Retinal pigment epithelial cell (primary cell): ENCODE measurements at regions not wholly inside any gene's neighbourhood (a gene's known extent, or its start where the extent isn't known, plus 50 kb on each side); places are given as distances from the start of the nearest gene placed in this dataset.

Experiments
- DNase-seq: peaks from one replicate; pipeline ENCODE4 v3.0.0-alpha.2; 2010; ENCODE audit warnings: low read depth
- H3K4me3 ChIP-seq: 2 replicates; pipeline ENCODE4 v1.5.1; 2011; ENCODE audit warnings: mild to moderate bottlenecking, low read length, control low read depth, moderate library complexity
- TF ChIP-seq, protein P1 (sequence below): conservative IDR thresholded peaks from 2 replicates; pipeline ENCODE4 v1.5.1; 2011; ENCODE audit warnings: low read depth, low read length, control low read depth, inconsistent platforms

DNA sequence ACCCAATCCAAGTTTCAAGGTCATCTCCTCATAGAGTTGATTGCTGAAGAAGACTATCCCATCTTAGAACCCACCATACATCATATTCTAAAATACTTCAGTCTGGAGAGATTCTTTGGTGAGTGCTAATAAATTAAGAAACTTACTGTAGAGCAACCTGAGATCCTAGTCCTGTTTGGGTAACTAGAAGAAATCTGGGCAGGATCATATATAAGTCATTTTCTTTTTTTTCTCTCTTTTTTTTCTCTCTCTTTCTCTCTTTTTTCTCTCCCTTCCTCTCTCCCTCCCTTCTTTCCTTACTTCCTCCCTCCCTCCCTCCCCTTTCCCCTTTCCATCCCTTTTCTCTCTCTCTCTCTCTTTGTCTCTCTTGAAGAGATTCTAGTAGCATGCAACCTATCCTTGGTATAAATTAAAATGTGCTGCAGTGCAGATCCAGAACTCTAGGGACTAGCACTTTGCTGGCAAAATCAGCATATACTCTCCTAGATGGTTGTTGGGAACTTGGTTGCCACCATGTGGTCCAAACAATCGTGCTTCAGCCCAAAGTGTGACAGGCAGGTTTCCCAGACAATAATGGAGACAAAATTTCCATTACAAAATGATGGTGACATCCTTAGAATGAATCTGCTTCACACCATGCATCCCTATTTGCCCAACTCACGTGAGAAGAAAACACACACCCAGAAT is 399.4 kb upstream of the CELF4 start:
- TF ChIP-seq, protein P1, sequence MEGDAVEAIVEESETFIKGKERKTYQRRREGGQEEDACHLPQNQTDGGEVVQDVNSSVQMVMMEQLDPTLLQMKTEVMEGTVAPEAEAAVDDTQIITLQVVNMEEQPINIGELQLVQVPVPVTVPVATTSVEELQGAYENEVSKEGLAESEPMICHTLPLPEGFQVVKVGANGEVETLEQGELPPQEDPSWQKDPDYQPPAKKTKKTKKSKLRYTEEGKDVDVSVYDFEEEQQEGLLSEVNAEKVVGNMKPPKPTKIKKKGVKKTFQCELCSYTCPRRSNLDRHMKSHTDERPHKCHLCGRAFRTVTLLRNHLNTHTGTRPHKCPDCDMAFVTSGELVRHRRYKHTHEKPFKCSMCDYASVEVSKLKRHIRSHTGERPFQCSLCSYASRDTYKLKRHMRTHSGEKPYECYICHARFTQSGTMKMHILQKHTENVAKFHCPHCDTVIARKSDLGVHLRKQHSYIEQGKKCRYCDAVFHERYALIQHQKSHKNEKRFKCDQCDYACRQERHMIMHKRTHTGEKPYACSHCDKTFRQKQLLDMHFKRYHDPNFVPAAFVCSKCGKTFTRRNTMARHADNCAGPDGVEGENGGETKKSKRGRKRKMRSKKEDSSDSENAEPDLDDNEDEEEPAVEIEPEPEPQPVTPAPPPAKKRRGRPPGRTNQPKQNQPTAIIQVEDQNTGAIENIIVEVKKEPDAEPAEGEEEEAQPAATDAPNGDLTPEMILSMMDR, result no peak
- DNase-seq, result no peak
- no peak overlapping the region for H3K4me3 ChIP-seq

- no peak for DNase-seq
- TF ChIP-seq, protein P1, result no peak
- no peak overlapping the region for H3K4me3 ChIP-seq
Observed at GRCh38 chr18:37963837-37964236, 398.2 kb upstream of the CELF4 start.

DNA sequence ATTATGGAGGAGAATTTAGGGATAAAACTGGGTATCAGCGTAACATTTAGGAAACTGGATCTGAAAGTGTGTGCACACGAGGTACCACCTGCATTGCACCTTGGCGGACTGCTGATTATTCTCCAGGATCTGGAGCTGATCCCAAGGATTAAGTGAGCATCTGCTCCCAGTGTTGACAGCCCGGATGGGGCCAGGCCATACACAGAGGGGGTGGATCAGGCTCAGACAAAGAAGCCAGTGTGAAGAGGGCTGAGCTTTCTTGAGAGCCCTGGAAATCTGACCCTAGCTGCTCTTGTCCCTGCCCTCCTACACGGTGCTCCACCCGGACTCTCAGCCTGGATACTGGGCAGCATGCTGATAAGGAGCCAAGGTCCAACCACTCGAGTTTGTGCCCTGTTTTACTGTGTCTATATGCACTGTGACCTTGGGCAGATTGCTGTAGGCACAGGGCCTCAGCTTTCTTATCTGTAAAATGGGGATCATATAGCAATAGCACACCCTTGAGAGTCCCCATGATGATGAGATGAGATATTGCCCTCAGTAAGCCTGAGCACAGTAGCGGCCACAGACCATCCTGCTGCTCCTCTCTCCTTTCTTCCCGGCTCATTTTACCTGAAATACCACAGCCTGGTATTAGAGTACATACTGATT is 396.8 kb upstream of the CELF4 start:
- H3K4me3 ChIP-seq, result no peak overlapping the region
- TF ChIP-seq, protein P1, result no peak
- DNase-seq, result no peak

- TF ChIP-seq, protein P1, result no peak
- DNase-seq, result no peak
Observed at GRCh38 chr18:37958499-37958898, 392.9 kb upstream of the CELF4 start.

DNA sequence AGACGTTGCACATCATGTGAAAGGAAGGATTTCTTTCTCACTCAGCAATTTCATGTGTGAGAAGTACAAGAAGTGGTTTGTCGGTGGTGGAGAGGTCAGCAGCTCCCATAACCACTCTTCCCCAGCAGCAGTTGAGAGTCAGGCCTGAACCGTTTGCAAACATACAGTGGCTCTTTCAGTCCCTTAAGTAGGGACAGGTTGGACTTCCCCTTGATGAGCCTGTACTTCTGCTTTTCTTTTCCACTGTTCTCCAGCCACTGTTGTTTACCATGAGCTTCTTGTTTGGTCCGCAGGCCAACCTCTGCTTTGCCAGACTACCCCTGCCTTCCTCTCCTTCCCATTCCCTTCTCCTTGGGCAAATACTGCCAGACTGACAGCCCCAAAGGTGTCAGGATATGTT is 391.3 kb upstream of the CELF4 start:
- TF ChIP-seq, protein P1, result no peak
- H3K4me3 ChIP-seq, result no peak overlapping the region
- DNase-seq, result no peak

More at GRCh38 chr18:37958499-37958898, 392.9 kb upstream of the CELF4 start:
- no peak overlapping the region for H3K4me3 ChIP-seq

DNA sequence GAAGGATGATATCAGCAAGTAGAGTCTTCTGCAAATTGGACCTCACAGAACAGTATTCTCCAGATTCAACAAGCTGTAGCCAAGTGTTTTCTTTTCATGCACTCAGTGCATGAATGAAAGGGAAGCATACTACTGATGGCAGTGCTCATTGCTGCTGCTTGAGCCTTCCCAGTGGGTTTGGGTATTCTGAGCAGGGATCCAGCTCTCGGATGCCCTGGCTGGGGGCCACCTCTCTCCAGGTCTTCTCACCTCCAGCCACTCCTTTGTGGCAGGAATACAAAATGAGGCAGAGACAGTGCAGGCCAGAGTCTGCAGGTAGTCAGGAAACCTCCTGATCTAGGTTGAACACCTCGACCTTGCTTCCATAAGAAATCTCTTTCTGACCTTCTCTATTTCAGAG is 390.4 kb upstream of the CELF4 start:
- DNase-seq, result no peak
- H3K4me3 ChIP-seq, result no peak overlapping the region
- TF ChIP-seq, protein P1, result no peak

DNA sequence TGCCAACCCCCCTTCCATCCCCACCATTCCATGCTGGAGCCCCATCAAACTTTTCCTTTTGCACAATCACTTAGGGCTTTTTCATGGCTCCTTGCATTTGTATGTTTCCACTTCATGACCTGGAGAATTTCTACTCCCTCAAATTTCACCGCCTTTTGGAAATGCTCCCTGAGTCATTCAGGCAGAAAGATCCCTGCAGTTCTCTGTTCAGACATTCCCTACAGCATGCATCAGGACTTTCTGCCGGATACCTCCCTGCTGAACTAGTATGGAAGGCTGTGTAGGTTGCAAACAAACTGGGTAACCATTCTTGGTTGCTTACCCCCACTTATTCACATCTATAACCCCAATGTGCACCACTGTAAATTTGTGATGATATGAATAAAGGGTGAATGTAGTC is 389.6 kb upstream of the CELF4 start:
- DNase-seq, result no peak
- TF ChIP-seq, protein P1, result no peak
- H3K4me3 ChIP-seq, result no peak overlapping the region
